Loucy (cell line): ENCODE measurements at regions not wholly inside any gene's neighbourhood (a gene's known extent, or its start where the extent isn't known, plus 50 kb on each side); places are given as distances from the start of the nearest gene placed in this dataset.

Source experiments
- EZH2phosphoT487 ChIP-seq: fragments of 200-600 bp; IDR thresholded peaks from 2 replicates; pipeline ENCODE4 v1.6.1; 2018; ENCODE audit warnings: antibody characterized with exemption, mild to moderate bottlenecking, moderate library complexity, borderline replicate concordance
- TF ChIP-seq, protein P1 (sequence below): fragments of 200-600 bp; sonication (generic); conservative IDR thresholded peaks from 2 replicates; pipeline ENCODE4 v1.5.1; 2014; ENCODE audit warnings: mild to moderate bottlenecking, antibody characterized with exemption, low read length

DNA sequence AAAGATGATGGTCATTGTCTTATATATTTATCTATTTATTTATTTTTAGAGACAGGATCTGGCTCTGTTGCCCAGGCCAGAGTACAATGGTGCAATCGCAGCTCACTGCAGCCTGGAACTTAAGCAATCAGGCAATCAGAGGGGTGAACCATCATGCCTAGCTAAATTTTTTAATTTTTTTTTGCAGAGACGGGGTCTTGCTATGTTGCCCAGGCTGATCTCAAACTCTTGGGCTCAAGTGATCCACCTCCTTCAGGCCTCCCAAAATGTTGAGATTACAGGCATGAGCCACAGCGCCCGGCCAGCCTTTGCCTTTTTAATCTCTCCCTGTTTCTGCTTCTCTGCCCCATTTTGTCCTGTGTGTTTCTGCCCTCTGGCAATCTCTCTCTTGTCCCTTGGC lies 102.2 kb downstream of the NCR2 start:
- TF ChIP-seq, protein P1, sequence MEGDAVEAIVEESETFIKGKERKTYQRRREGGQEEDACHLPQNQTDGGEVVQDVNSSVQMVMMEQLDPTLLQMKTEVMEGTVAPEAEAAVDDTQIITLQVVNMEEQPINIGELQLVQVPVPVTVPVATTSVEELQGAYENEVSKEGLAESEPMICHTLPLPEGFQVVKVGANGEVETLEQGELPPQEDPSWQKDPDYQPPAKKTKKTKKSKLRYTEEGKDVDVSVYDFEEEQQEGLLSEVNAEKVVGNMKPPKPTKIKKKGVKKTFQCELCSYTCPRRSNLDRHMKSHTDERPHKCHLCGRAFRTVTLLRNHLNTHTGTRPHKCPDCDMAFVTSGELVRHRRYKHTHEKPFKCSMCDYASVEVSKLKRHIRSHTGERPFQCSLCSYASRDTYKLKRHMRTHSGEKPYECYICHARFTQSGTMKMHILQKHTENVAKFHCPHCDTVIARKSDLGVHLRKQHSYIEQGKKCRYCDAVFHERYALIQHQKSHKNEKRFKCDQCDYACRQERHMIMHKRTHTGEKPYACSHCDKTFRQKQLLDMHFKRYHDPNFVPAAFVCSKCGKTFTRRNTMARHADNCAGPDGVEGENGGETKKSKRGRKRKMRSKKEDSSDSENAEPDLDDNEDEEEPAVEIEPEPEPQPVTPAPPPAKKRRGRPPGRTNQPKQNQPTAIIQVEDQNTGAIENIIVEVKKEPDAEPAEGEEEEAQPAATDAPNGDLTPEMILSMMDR: no peak
- TF ChIP-seq EZH2phosphoT487: no peak
